ENCODE measurements at regions not wholly inside any gene's neighbourhood (a gene's known extent, or its start where the extent isn't known, plus 50 kb on each side); places are given as distances from the start of the nearest gene placed in this dataset.

DNA sequence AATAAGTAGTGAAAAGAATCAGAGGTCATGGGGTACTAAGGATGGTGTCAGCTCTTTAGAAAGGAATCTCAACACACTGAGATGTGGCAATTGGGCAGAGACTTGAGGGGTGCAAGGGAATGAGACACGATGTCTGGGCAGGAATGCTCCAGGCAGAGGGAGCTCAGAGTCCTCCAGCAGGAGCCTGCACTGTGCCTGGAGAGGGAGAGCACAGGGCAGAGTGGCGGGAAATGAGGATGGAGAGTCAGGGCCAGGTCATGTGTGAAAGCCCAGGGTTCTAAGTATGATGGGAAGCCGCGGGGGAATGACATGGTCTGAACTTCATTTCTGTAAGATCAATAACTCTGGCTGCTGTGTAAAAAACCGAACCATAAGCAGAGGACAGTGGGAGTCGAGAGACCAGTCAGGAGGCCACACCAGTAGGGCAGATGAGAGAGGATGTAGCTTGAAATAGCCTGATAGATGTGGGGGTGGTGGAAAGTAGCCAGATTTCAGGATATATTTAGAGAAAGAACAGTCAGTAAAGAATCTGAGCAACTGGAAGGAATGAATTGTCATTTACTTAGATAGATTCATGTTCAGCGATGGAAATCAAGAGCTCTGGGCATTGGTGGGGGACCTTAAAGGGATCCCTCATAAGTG is 133.4 kb upstream of the DTNBP1 start:
- intact Hi-C loops (cut with DNase I; ENCODE audit: low total_unique reads), result no loop called here
- H3K27me3 ChIP-seq, result no peaks in the 10 kb centered on the region
- no peak overlapping the region for H3K27ac ChIP-seq
- H3K9me3 ChIP-seq, result no peaks in the 10 kb centered on the region
- H3K4me1 ChIP-seq, result no peaks in the 10 kb centered on the region
- no peaks in the 10 kb centered on the region for H3K36me3 ChIP-seq
- TF ChIP-seq POLR2A (IDR thresholded peaks at IDR 0.05) (no peak), POLR2AphosphoS5 (IDR thresholded peaks at IDR 0.05) (no peak)
- TF ChIP-seq, protein P1, sequence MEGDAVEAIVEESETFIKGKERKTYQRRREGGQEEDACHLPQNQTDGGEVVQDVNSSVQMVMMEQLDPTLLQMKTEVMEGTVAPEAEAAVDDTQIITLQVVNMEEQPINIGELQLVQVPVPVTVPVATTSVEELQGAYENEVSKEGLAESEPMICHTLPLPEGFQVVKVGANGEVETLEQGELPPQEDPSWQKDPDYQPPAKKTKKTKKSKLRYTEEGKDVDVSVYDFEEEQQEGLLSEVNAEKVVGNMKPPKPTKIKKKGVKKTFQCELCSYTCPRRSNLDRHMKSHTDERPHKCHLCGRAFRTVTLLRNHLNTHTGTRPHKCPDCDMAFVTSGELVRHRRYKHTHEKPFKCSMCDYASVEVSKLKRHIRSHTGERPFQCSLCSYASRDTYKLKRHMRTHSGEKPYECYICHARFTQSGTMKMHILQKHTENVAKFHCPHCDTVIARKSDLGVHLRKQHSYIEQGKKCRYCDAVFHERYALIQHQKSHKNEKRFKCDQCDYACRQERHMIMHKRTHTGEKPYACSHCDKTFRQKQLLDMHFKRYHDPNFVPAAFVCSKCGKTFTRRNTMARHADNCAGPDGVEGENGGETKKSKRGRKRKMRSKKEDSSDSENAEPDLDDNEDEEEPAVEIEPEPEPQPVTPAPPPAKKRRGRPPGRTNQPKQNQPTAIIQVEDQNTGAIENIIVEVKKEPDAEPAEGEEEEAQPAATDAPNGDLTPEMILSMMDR (IDR thresholded peaks at IDR 0.05), result no peak
- DNase-seq (ENCODE audit: low spot score in 2 of 2), result no peak
- no peak overlapping the region for H3K4me3 ChIP-seq

DNA sequence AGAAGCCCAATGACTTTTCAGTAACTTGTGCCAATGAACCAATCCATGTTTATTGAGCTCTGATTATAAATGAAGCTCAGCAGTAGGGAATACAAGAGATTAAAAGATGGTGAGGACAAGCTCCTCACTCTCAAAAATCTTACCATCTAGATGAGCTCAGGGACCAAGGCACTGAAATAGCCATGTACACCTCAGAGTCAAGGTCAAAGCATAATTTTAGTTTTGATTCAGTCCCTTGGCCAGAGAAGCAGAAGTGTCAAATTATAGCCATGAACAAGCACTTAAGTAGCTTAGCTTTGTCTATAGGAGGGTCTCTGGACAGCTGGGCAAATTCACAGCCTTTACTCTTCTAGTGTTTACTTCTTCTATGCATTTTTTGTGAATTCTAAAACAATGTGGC is 131.0 kb upstream of the DTNBP1 start:
- Histone ChIP-seq H3K4me3 (no peak overlapping the region), H3K9me3 (no peaks in the 10 kb centered on the region), H3K4me1 (no peaks in the 10 kb centered on the region), H3K27ac (no peak overlapping the region), H3K36me3 (no peaks in the 10 kb centered on the region), H3K27me3 (no peaks in the 10 kb centered on the region)
- intact Hi-C loops (cut with DNase I; ENCODE audit: low total_unique reads), result no loop called here
- TF ChIP-seq, protein P1 (IDR thresholded peaks at IDR 0.05), result no peak
- TF ChIP-seq POLR2AphosphoS5 (IDR thresholded peaks at IDR 0.05) (no peak), POLR2A (IDR thresholded peaks at IDR 0.05) (no peak)
- DNase-seq (ENCODE audit: low spot score in 2 of 2), result no peak

DNA sequence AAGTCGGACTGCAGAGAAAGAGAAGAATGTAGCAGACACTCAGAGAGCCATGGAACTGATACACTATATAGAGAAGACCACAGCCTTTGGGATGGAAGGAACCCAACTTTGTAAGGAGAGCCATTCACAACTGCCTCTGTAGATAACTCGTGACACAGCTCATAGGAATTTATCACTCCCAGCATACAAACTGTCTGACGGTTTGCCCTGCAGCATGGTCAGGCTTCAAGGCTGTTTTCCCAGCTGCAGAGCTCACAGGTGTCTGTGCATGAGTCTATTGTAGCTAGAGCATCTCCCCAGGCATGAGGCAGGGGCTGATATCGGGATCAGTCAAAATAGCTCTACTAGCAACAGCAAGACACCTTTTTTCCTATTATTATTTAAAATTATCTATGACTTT is 130.5 kb upstream of the DTNBP1 start:
- intact Hi-C loops (cut with DNase I; ENCODE audit: low total_unique reads), result no loop called here
- Histone ChIP-seq H3K9me3 (no peaks in the 10 kb centered on the region), H3K4me1 (no peaks in the 10 kb centered on the region), H3K36me3 (no peaks in the 10 kb centered on the region), H3K27me3 (no peaks in the 10 kb centered on the region), H3K27ac (no peak overlapping the region), H3K4me3 (no peak overlapping the region)
- TF ChIP-seq, protein P1 (IDR thresholded peaks at IDR 0.05), result no peak
- no peak for TF ChIP-seq POLR2A (IDR thresholded peaks at IDR 0.05)
- no peak for TF ChIP-seq POLR2AphosphoS5 (IDR thresholded peaks at IDR 0.05)
- no peak for DNase-seq (ENCODE audit: low spot score in 2 of 2)

DNA sequence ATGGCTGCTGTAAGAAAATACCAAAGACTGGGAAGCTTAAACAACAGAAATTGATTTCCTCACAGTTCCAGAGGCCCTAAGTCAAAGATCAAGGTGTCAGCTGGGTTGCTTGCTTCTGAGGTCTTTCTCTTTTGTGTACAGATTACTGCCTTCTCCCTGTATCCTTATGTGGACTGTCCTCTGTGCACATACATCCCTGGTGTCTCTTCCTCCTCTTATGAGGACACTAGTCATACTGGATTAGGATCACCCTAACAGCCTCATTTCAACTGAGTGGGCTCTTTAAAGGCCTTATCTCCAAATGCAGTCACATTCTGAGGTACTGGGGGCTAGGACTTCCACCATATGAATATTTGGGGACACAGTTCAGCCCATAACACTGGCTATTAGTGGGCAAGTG is 130.0 kb upstream of the DTNBP1 start:
- no peak overlapping the region for H3K4me3 ChIP-seq
- no peak for DNase-seq (ENCODE audit: low spot score in 2 of 2)
- intact Hi-C loops (cut with DNase I; ENCODE audit: low total_unique reads), result no loop called here
- no peak for TF ChIP-seq POLR2AphosphoS5 (IDR thresholded peaks at IDR 0.05)
- TF ChIP-seq, protein P1 (IDR thresholded peaks at IDR 0.05), result no peak
- no peak for TF ChIP-seq POLR2A (IDR thresholded peaks at IDR 0.05)
- H3K36me3 ChIP-seq, result no peaks in the 10 kb centered on the region
- H3K4me1 ChIP-seq, result no peaks in the 10 kb centered on the region
- no peaks in the 10 kb centered on the region for H3K27me3 ChIP-seq
- no peaks in the 10 kb centered on the region for H3K9me3 ChIP-seq
- H3K27ac ChIP-seq, result no peak overlapping the region

DNA sequence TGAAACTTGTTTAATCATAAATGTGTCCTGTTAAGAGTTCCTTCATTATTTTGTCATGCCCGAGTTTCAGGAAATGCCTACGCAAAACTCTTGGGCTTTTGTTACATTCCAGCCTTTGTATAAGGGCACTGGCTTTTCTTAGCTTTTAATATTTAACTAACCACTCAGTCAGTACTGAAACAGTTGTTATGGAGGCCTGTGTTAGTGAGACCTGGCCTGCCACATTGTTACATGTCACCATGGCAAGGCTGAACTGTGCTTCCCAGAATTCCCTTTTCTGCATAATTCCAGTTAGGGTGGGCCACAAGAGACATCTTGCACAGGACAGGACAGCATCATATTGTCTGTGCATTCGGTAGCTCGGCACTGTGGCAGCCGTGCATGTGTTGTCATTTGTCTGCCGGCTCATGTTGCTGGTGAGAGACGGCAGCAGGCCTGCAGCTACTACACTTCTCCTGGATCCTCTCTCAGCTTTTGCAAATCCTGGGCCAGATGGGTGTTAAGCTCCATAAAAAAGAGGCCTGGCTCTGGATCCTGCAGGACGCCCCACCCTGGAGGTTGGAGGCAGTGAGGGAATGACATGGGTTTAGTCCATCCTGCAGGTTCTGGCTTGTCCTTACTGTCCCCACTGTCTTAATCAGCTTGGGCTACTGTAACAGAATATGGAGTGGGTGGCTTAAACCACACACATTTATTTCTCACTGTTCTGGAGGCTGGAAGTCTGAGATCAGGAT is 128.8 kb upstream of the DTNBP1 start:
- intact Hi-C loops (cut with DNase I; ENCODE audit: low total_unique reads), result no loop called here
- H3K27ac ChIP-seq, result no peak overlapping the region
- H3K36me3 ChIP-seq, result no peaks in the 10 kb centered on the region
- no peak for DNase-seq (ENCODE audit: low spot score in 2 of 2)
- TF ChIP-seq POLR2AphosphoS5 (IDR thresholded peaks at IDR 0.05) (no peak), POLR2A (IDR thresholded peaks at IDR 0.05) (no peak)
- TF ChIP-seq, protein P1 (IDR thresholded peaks at IDR 0.05), result no peak
- H3K27me3 ChIP-seq, result no peaks in the 10 kb centered on the region
- no peaks in the 10 kb centered on the region for H3K9me3 ChIP-seq
- no peak overlapping the region for H3K4me3 ChIP-seq
- H3K4me1 ChIP-seq, result no peaks in the 10 kb centered on the region

All from breast epithelium (tissue), 4 donors.